GM19238 (cell line): ENCODE measurements at regions not wholly inside any gene's neighbourhood (a gene's known extent, or its start where the extent isn't known, plus 50 kb on each side); places are given as distances from the start of the nearest gene placed in this dataset.

Source experiments
- DNase-seq: peaks from one replicate; pipeline ENCODE4 v3.0.0; 2011; ENCODE audit warnings: low spot score; ENCODE audit not compliant: insufficient read length

- no peak for DNase-seq
These were observed 54.2 kb upstream of the BCL2L14 start for GRCh38 chr12:12016284-12017100.

GRCh38 chr12:12017135-12017581 is 53.6 kb upstream of the BCL2L14 start:
- no peak for DNase-seq

GRCh38 chr12:12017798-12018197 is 52.9 kb upstream of the BCL2L14 start:
- no peak for DNase-seq

- no peak for DNase-seq
These were observed 52.3 kb upstream of the BCL2L14 start for GRCh38 chr12:12018454-12018853.

- no peak for DNase-seq
These were observed 50.9 kb upstream of the BCL2L14 start for GRCh38 chr12:12019881-12020280.

- no peak for DNase-seq
These were observed 50.0 kb upstream of the BCL2L14 start for GRCh38 chr12:12020762-12021161.
